ENCODE measurements at regions not wholly inside any gene's neighbourhood (a gene's known extent, or its start where the extent isn't known, plus 50 kb on each side); places are given as distances from the start of the nearest gene placed in this dataset.

DNA sequence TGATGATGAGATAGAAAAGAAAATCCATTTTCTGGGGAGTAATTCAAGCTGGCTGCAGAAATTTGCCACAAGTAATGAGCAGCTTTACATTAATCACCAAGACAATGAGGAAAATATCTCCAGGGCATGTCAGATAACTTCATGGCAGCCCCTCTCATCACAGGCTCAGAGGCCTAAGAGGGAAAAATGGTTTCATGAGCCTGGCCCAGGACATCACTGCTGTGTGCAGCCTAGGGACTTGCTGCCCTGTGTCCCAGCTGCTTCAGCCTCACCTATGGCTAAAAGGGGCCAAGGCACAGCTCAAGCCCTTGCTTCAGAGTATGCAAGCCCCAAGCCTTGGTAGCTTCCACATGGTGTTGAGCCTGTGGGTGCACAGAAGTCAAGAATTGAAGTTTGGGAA is 161.7 kb downstream of the OPA1 start:
- peaks cover 14% of the 10 kb centered on the region for H3K9me3 ChIP-seq (ENCODE audit: low read depth)
- no peak for DNase-seq (ENCODE audit: low spot score)

DNA sequence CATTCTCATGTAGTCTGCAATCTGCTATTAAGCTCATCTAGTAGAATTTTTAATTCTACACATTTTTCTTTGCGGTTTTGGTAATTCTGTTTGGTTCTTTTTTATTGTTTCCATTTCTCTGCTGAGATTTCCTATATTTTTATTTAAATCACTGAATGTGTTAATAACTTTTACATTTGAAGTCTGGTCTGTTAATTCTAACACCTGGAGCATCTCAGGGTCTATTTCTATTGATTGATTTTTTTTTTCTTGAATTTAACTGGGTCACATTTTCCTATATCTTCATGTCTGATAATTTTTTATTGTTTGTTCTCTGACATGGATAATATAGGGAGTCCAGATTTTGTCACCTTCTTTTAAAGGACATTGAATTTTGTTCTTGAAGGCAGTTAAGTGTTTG is 163.5 kb downstream of the OPA1 start:
- peaks cover 14% of the 10 kb centered on the region for H3K9me3 ChIP-seq (ENCODE audit: low read depth)
- no peak overlapping the region for H3K27ac ChIP-seq
- no peaks in the 10 kb centered on the region for H3K27me3 ChIP-seq
- H4K20me1 ChIP-seq (ENCODE audit: insufficient read depth, poor library complexity, severe bottlenecking) = no peaks in the 10 kb centered on the region
- H3K4me3 ChIP-seq = no peak overlapping the region
- H3K4me2 ChIP-seq = no peak overlapping the region
- H3K79me2 ChIP-seq = no peaks in the 10 kb centered on the region
- no peaks in the 10 kb centered on the region for H3K4me1 ChIP-seq (ENCODE audit: insufficient read depth)
- no peak overlapping the region for H2AFZ ChIP-seq
- TF ChIP-seq, protein P1, sequence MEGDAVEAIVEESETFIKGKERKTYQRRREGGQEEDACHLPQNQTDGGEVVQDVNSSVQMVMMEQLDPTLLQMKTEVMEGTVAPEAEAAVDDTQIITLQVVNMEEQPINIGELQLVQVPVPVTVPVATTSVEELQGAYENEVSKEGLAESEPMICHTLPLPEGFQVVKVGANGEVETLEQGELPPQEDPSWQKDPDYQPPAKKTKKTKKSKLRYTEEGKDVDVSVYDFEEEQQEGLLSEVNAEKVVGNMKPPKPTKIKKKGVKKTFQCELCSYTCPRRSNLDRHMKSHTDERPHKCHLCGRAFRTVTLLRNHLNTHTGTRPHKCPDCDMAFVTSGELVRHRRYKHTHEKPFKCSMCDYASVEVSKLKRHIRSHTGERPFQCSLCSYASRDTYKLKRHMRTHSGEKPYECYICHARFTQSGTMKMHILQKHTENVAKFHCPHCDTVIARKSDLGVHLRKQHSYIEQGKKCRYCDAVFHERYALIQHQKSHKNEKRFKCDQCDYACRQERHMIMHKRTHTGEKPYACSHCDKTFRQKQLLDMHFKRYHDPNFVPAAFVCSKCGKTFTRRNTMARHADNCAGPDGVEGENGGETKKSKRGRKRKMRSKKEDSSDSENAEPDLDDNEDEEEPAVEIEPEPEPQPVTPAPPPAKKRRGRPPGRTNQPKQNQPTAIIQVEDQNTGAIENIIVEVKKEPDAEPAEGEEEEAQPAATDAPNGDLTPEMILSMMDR (IDR thresholded peaks at IDR 0.05; ENCODE audit: poor library complexity) = no peak
- no peak for TF ChIP-seq EZH2 (IDR thresholded peaks at IDR 0.05; ENCODE audit: borderline replicate concordance)
- no peak for TF ChIP-seq EZH2phosphoT487 (IDR thresholded peaks at IDR 0.05; ENCODE audit: low read depth, severe bottlenecking, unreplicated experiment)
- DNase-seq (ENCODE audit: low spot score) = no peak
- WGBS (ENCODE audit: low lambda C conversion rate, missing lambda C conversion rate) = 100% methylated on average over 1 of the region's 1 CpG
- H3K36me3 ChIP-seq (replicated peaks; ENCODE audit: insufficient read depth, low read depth) = no peaks in the 10 kb centered on the region
- H3K9me2 ChIP-seq (replicated peaks; ENCODE audit: insufficient read depth) = no peaks in the 10 kb centered on the region

More for the DNA sequence above, 161.7 kb downstream of the OPA1 start:
- H3K79me2 ChIP-seq = no peaks in the 10 kb centered on the region
- no peaks in the 10 kb centered on the region for H4K20me1 ChIP-seq (ENCODE audit: insufficient read depth, poor library complexity, severe bottlenecking)
- H3K4me3 ChIP-seq = no peak overlapping the region
- no peak overlapping the region for H3K27ac ChIP-seq
- no peaks in the 10 kb centered on the region for H3K27me3 ChIP-seq
- no peaks in the 10 kb centered on the region for H3K9me2 ChIP-seq (replicated peaks; ENCODE audit: insufficient read depth)
- no peak overlapping the region for H2AFZ ChIP-seq
- TF ChIP-seq, protein P1 (IDR thresholded peaks at IDR 0.05; ENCODE audit: poor library complexity) = no peak
- no peaks in the 10 kb centered on the region for H3K36me3 ChIP-seq (replicated peaks; ENCODE audit: insufficient read depth, low read depth)
- no peak overlapping the region for H3K4me2 ChIP-seq
- no peaks in the 10 kb centered on the region for H3K4me1 ChIP-seq (ENCODE audit: insufficient read depth)

GRCh38 chr3:193757457-193757856 is 164.4 kb downstream of the OPA1 start:
- TF ChIP-seq, protein P1 (IDR thresholded peaks at IDR 0.05; ENCODE audit: poor library complexity) = no peak
- TF ChIP-seq EZH2phosphoT487 (IDR thresholded peaks at IDR 0.05; ENCODE audit: low read depth, severe bottlenecking, unreplicated experiment) (no peak), EZH2 (IDR thresholded peaks at IDR 0.05; ENCODE audit: borderline replicate concordance) (no peak)
- Histone ChIP-seq H3K36me3 (replicated peaks; ENCODE audit: insufficient read depth, low read depth) (no peaks in the 10 kb centered on the region), H3K4me1 (ENCODE audit: insufficient read depth) (no peaks in the 10 kb centered on the region), H3K79me2 (no peaks in the 10 kb centered on the region), H3K4me2 (no peak overlapping the region), H3K27me3 (no peaks in the 10 kb centered on the region), H3K9me3 (ENCODE audit: low read depth) (peaks cover 14% of the 10 kb centered on the region), H3K4me3 (no peak overlapping the region), H4K20me1 (ENCODE audit: insufficient read depth, poor library complexity, severe bottlenecking) (no peaks in the 10 kb centered on the region), H3K27ac (peak overlapping the region; percentile 32), H2AFZ (no peak overlapping the region), H3K9me2 (replicated peaks; ENCODE audit: insufficient read depth) (no peaks in the 10 kb centered on the region)
- no peak for DNase-seq (ENCODE audit: low spot score)
- 58% methylated on average over 2 of the region's 2 CpGs for WGBS (ENCODE audit: low lambda C conversion rate, missing lambda C conversion rate)

GRCh38 chr3:193761969-193762368 is 169.0 kb downstream of the OPA1 start:
- Histone ChIP-seq H3K4me1 (ENCODE audit: insufficient read depth) (no peaks in the 10 kb centered on the region), H3K4me2 (no peak overlapping the region), H3K27ac (no peak overlapping the region), H3K36me3 (replicated peaks; ENCODE audit: insufficient read depth, low read depth) (no peaks in the 10 kb centered on the region), H3K79me2 (no peaks in the 10 kb centered on the region), H4K20me1 (ENCODE audit: insufficient read depth, poor library complexity, severe bottlenecking) (no peaks in the 10 kb centered on the region), H2AFZ (no peak overlapping the region), H3K27me3 (no peaks in the 10 kb centered on the region), H3K9me2 (replicated peaks; ENCODE audit: insufficient read depth) (no peaks in the 10 kb centered on the region), H3K4me3 (no peak overlapping the region), H3K9me3 (ENCODE audit: low read depth) (peaks cover 2% of the 10 kb centered on the region)
- no peak for DNase-seq (ENCODE audit: low spot score)
- TF ChIP-seq, protein P1 (IDR thresholded peaks at IDR 0.05; ENCODE audit: poor library complexity) = no peak
- TF ChIP-seq EZH2phosphoT487 (IDR thresholded peaks at IDR 0.05; ENCODE audit: low read depth, severe bottlenecking, unreplicated experiment) = no peak
- TF ChIP-seq EZH2 (IDR thresholded peaks at IDR 0.05; ENCODE audit: borderline replicate concordance) = no peak
- 92% methylated on average over 5 of the region's 5 CpGs for WGBS (ENCODE audit: low lambda C conversion rate, missing lambda C conversion rate)

Data from hepatocyte (in vitro differentiated cells).